ENCODE measurements at regions not wholly inside any gene's neighbourhood (a gene's known extent, or its start where the extent isn't known, plus 50 kb on each side); places are given as distances from the start of the nearest gene placed in this dataset.

DNA sequence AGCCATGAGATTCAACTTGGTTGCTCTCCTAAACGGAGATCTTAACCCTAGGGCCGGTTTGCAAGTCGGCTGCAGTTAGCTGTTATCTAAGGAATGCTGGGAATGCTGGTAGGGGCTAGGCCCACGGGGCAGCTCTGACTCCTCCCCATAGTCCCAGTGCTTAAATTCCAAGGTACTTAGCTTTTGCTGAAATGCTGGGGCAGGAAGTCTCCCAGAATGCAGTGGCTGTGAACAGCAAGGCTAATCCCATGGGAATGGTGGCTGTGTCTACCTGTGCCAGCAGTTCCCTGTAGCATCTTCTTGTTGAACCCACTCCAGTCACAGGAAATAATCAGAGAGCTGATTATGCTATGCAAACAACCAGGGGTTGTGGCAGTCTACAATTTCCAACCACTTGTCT, 102.5 kb upstream of the TJP1 start:
- no peaks in the 10 kb centered on the region for H3K27me3 ChIP-seq (replicated peaks; ENCODE audit: insufficient read depth)
- DNase-seq (ENCODE audit: low spot score) (no peak), ATAC-seq (ENCODE audit: insufficient number of reproducible peaks, low FRiP score, low read depth) (no peak)
- no peaks in the 10 kb centered on the region for H3K9me3 ChIP-seq
- peak overlapping the region in 1 of 2 donors; percentile 14 for H3K27ac ChIP-seq
- no peaks in the 10 kb centered on the region for H3K36me3 ChIP-seq
- H3K4me1 ChIP-seq (ENCODE audit: control insufficient read depth in 1 of 2, low read depth in 2 of 2): peaks cover 11 to 20% of the 10 kb centered on the region in 2 donors
- peak overlapping the region; percentile 19 for H3K4me3 ChIP-seq
- TF ChIP-seq, protein P1, sequence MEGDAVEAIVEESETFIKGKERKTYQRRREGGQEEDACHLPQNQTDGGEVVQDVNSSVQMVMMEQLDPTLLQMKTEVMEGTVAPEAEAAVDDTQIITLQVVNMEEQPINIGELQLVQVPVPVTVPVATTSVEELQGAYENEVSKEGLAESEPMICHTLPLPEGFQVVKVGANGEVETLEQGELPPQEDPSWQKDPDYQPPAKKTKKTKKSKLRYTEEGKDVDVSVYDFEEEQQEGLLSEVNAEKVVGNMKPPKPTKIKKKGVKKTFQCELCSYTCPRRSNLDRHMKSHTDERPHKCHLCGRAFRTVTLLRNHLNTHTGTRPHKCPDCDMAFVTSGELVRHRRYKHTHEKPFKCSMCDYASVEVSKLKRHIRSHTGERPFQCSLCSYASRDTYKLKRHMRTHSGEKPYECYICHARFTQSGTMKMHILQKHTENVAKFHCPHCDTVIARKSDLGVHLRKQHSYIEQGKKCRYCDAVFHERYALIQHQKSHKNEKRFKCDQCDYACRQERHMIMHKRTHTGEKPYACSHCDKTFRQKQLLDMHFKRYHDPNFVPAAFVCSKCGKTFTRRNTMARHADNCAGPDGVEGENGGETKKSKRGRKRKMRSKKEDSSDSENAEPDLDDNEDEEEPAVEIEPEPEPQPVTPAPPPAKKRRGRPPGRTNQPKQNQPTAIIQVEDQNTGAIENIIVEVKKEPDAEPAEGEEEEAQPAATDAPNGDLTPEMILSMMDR (IDR thresholded peaks at IDR 0.05): no peak

DNA sequence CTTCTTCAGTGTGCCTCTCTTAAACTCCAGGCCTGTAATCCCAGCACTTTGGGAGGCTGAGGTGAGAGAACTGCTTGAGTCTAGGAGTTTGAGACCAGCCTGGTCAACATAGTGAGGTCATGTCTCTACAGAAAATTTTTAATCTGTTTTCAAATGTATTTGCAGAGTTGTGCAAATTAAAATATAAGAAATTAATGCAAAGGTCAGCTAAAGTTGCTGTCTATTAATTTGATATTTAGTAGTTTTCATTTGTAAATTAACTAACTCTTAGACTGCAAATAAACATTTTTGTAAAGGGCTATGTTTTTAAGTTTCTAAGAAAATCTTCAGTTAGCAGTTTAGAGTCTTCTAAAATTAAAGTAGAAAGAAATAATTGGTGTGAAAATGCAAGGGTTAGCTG, 99.9 kb upstream of the TJP1 start:
- H3K36me3 ChIP-seq: no peaks in the 10 kb centered on the region
- H3K4me1 ChIP-seq (ENCODE audit: control insufficient read depth in 1 of 2, low read depth in 2 of 2): peaks cover 11 to 20% of the 10 kb centered on the region in 2 donors
- no peak overlapping the region for H3K4me3 ChIP-seq
- ATAC-seq (ENCODE audit: insufficient number of reproducible peaks, low FRiP score, low read depth) (no peak), DNase-seq (ENCODE audit: low spot score) (no peak)
- no peaks in the 10 kb centered on the region for H3K9me3 ChIP-seq
- H3K27ac ChIP-seq: no peak overlapping the region
- TF ChIP-seq, protein P1 (IDR thresholded peaks at IDR 0.05): no peak
- H3K27me3 ChIP-seq (replicated peaks; ENCODE audit: insufficient read depth): no peaks in the 10 kb centered on the region

DNA sequence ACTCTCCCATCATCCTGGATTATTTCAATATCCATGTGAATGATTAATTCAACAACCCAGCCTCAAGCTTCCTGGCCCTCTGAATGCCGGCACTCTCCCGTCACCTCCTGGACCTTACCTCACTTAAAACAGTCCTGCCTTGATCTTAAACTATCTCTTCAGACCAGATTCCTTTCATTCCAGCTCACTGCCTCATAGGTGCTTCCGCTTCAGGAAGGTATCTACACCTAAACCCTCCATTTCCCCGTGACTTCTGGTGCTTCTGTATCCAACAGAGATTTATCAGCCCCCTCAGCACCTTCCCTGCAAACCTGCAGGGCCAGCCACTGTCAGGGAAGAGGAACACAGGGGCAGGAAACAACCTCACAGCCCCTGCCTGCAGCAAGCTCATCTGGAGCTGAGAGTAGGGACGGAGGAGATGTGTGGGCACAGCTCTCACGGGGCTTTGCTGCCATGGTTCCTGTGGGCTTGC, 98.9 kb upstream of the TJP1 start:
- ATAC-seq (ENCODE audit: insufficient number of reproducible peaks, low FRiP score, low read depth) (no peak), DNase-seq (ENCODE audit: low spot score) (no peak)
- H3K4me1 ChIP-seq (ENCODE audit: control insufficient read depth in 1 of 2, low read depth in 2 of 2): peaks cover 11 to 20% of the 10 kb centered on the region in 2 donors
- H3K4me3 ChIP-seq: no peak overlapping the region
- H3K9me3 ChIP-seq: no peaks in the 10 kb centered on the region
- no peaks in the 10 kb centered on the region for H3K27me3 ChIP-seq (replicated peaks; ENCODE audit: insufficient read depth)
- no peaks in the 10 kb centered on the region for H3K36me3 ChIP-seq
- H3K27ac ChIP-seq: no peak overlapping the region
- TF ChIP-seq, protein P1 (IDR thresholded peaks at IDR 0.05): no peak

DNA sequence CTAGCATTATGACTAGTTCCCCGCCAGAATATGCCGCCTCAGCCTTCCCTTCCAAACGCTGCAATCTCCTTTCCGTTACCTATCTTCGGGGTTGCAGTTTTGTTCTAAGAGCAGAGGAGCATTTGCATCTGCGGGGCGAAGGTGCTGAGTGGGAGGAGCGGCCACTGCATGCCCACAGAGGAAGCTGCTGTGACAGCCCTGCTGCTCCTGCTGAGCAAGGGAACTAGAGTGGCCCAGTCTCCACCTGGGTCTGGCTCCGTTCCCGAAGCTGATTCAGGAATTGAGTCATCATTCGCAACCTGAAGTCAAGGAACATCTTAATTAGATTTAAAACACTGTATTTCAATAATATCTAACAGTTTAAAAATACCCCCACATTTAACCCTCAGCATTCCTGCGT, 98.2 kb upstream of the TJP1 start:
- no peaks in the 10 kb centered on the region for H3K36me3 ChIP-seq
- peaks cover 11 to 17% of the 10 kb centered on the region in 2 donors for H3K4me1 ChIP-seq (ENCODE audit: control insufficient read depth in 1 of 2, low read depth in 2 of 2)
- no peak overlapping the region for H3K27ac ChIP-seq
- DNase-seq (ENCODE audit: low spot score) (no peak), ATAC-seq (ENCODE audit: insufficient number of reproducible peaks, low FRiP score, low read depth) (no peak)
- H3K4me3 ChIP-seq: no peak overlapping the region
- no peaks in the 10 kb centered on the region for H3K27me3 ChIP-seq (replicated peaks; ENCODE audit: insufficient read depth)
- TF ChIP-seq, protein P1 (IDR thresholded peaks at IDR 0.05): no peak
- no peaks in the 10 kb centered on the region for H3K9me3 ChIP-seq

DNA sequence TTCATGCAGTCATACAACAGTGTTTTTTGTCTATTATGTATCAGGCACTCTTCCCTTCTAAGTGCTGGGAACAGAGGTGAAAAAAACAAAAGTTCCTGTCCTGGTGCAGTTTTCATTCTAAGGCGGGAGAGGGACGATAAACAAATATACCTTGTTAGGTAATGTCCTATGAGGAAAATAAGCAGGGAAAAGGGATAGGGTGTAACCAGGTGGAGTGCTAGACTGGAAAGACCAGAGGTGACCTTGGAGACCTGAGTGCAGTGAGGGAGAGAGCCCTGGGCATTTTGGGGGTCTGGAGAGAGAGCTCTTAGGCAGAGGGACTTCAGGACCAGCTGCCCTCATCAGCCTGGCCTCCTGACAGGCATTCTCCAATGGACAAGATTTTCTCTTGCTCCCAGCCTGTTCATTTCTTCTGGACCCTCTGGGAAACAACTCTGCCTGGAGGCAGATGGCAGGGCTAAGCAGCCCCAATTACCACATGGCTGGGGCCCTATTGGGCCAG, 97.2 kb upstream of the TJP1 start:
- no peak for ATAC-seq (ENCODE audit: insufficient number of reproducible peaks, low FRiP score, low read depth)
- TF ChIP-seq, protein P1 (IDR thresholded peaks at IDR 0.05): no peak
- DNase-seq (ENCODE audit: low spot score): no peak
- Histone ChIP-seq H3K4me3 (no peak overlapping the region), H3K36me3 (no peaks in the 10 kb centered on the region), H3K4me1 (ENCODE audit: control insufficient read depth in 1 of 2, low read depth in 2 of 2) (peaks cover 1 to 6% of the 10 kb centered on the region in 2 donors), H3K27me3 (replicated peaks; ENCODE audit: insufficient read depth) (no peaks in the 10 kb centered on the region), H3K9me3 (no peaks in the 10 kb centered on the region), H3K27ac (no peak overlapping the region)

Data from thoracic aorta (tissue), 2 donors.